HepG2 (cell line): ENCODE measurements at regions not wholly inside any gene's neighbourhood (a gene's known extent, or its start where the extent isn't known, plus 50 kb on each side); places are given as distances from the start of the nearest gene placed in this dataset.

ENCODE experiments used
- ATAC-seq: fragments of 200-7000 bp; cut with Tn5 transposase; 3 replicates; pipeline ENCODE4 v1.9.1; 2020; ENCODE audit warnings: mild to moderate bottlenecking, moderate library complexity
- BruUV-seq: library from RNA; stranded (reverse); fragments of 400-500 nt; replicated peaks from 2 replicates; lab custom pipeline; 2021; lab: Mats Ljungman, UMichigan
- CTCF ChIA-PET: fragments of 300-600 bp; formaldehyde crosslinking; extraction: SDS; loops from one replicate; lab custom pipeline; 2021; ENCODE audit warnings: low total read pairs, inconsistent platforms, low intra/inter-chr PET ratio; lab: Yijun Ruan, JAX
- POLR2A ChIA-PET: fragments of 350-600 bp; sonication (Branson Sonifier 250); formaldehyde crosslinking; loops from one replicate; lab custom pipeline; 2020; ENCODE audit warnings: antibody characterized with exemption, inconsistent platforms; lab: Yijun Ruan, JAX
- DNase-seq: peaks from one replicate; pipeline ENCODE4 v3.0.0-alpha.2; 2015; ENCODE audit warnings: low spot score
- FAIRE-seq: peaks from 3 replicates; lab custom pipeline; 2011; peaks lifted over from hg19 to GRCh38; lab: Jason Lieb, UNC
- H2AFZ ChIP-seq: one replicate; pipeline ENCODE4 v1.6.1; 2011; ENCODE audit warnings: low read length, inconsistent platforms
- H3K27ac ChIP-seq: fragments of 300-600 bp; 3 replicates; pipeline ENCODE4 v1.8.0; 2011; ENCODE audit warnings: mixed run types, mild to moderate bottlenecking, mixed read lengths, low read length, inconsistent platforms; ENCODE audit not compliant: insufficient read depth; ENCODE audit errors: extremely low read length
- H3K27me3 ChIP-seq, 2 experiments: fragments of 200-600 bp in 1 of 2; 2 replicates in 1 of 2; 3 replicates in 1 of 2; pipeline versions ENCODE4 v1.6.0 to v1.8.0; 2011; ENCODE audit warnings: low read length in 2 of 2, mild to moderate bottlenecking in 2 of 2, moderate library complexity in 2 of 2, inconsistent platforms in 1 of 2; ENCODE audit not compliant: insufficient read depth in 2 of 2, control insufficient read depth in 1 of 2
- H3K36me3 ChIP-seq, 2 experiments: fragments of 200-600 bp in 1 of 2; replicated peaks in 1 of 2; 2 replicates in 1 of 2; 3 replicates in 1 of 2; pipeline versions ENCODE4 v1.5.1 to v1.8.0; 2011; ENCODE audit warnings: low read length in 2 of 2, inconsistent platforms in 1 of 2; ENCODE audit not compliant: insufficient read depth in 2 of 2, control insufficient read depth in 1 of 2
- H3K4me1 ChIP-seq: 2 replicates; pipeline ENCODE4 v1.5.1; 2012; ENCODE audit warnings: low read length, inconsistent platforms; ENCODE audit not compliant: insufficient read depth
- H3K4me2 ChIP-seq: 2 replicates; pipeline ENCODE4 v1.6.0; 2011; ENCODE audit warnings: low read depth, low read length, inconsistent platforms
- H3K4me3 ChIP-seq, 3 experiments: fragments of 200-600 bp in 1 of 3; sonication (generic), shearing (Covaris generic) in 1 of 3; replicated peaks in 1 of 3; 2 replicates each; pipeline ENCODE4 v1.5.1; 2011 to 2016; ENCODE audit warnings: low read length in 3 of 3, inconsistent platforms in 2 of 3, low read depth in 2 of 3, mild to moderate bottlenecking in 2 of 3, control low read depth in 1 of 3, mixed read lengths in 1 of 3; ENCODE audit not compliant: insufficient read depth in 1 of 3
- H3K79me2 ChIP-seq: one replicate; pipeline ENCODE4 v1.6.1; 2011; ENCODE audit warnings: low read length, inconsistent platforms; ENCODE audit not compliant: insufficient read depth
- H3K9ac ChIP-seq: 2 replicates; pipeline ENCODE4 v1.6.0; 2011; ENCODE audit warnings: mild to moderate bottlenecking, low read depth, low read length, inconsistent platforms; ENCODE audit not compliant: insufficient read depth
- H3K9me3 ChIP-seq: 2 replicates; pipeline ENCODE4 v1.5.1; 2012; ENCODE audit warnings: mild to moderate bottlenecking, low read length
- H4K20me1 ChIP-seq: 2 replicates; pipeline ENCODE4 v1.6.0; 2011; ENCODE audit warnings: inconsistent platforms, mild to moderate bottlenecking, low read length, moderate library complexity; ENCODE audit not compliant: insufficient read depth
- FOXO4 ChIP-seq: sonication (generic); formaldehyde crosslinking; conservative IDR thresholded peaks from 2 replicates; pipeline ENCODE4 v1.8.1; 2023; ENCODE audit warnings: missing genetic modification reagents
- GPN1 ChIP-seq: sonication (generic); formaldehyde crosslinking; IDR thresholded peaks from 2 replicates; pipeline ENCODE4 v1.5.1; 2020; ENCODE audit warnings: missing genetic modification reagents, borderline replicate concordance
- HDAC1 ChIP-seq: sonication (generic); formaldehyde crosslinking; IDR thresholded peaks from 2 replicates; pipeline ENCODE4 v1.5.1; 2020; ENCODE audit warnings: mild to moderate bottlenecking, missing genetic modification reagents
- HMGA1 ChIP-seq: sonication (generic); formaldehyde crosslinking; conservative IDR thresholded peaks from 2 replicates; pipeline ENCODE4 v1.4.0; 2020; ENCODE audit warnings: missing genetic modification reagents
- HNF4A ChIP-seq: sonication (generic); formaldehyde crosslinking; IDR thresholded peaks from 2 replicates; pipeline ENCODE4 v1.4.0; 2020; ENCODE audit warnings: missing genetic modification reagents
- KLF13 ChIP-seq: sonication (generic); formaldehyde crosslinking; IDR thresholded peaks from 2 replicates; pipeline ENCODE4 v1.4.0; 2020; ENCODE audit warnings: mild to moderate bottlenecking, missing genetic modification reagents
- KLF15 ChIP-seq: sonication (generic); formaldehyde crosslinking; IDR thresholded peaks from 2 replicates; pipeline ENCODE4 v1.8.1; 2023; ENCODE audit warnings: borderline replicate concordance, mild to moderate bottlenecking, inconsistent platforms, missing genetic modification reagents, mixed read lengths
- MTF1 ChIP-seq: sonication (generic); formaldehyde crosslinking; IDR thresholded peaks from 2 replicates; pipeline ENCODE4 v1.5.0; 2020; ENCODE audit warnings: missing genetic modification reagents
- NFIB ChIP-seq: sonication (generic); formaldehyde crosslinking; IDR thresholded peaks from 2 replicates; pipeline ENCODE4 v1.9.0; 2021; ENCODE audit warnings: missing genetic modification reagents, mild to moderate bottlenecking, borderline replicate concordance
- NKX3-1 ChIP-seq: sonication (generic); formaldehyde crosslinking; IDR thresholded peaks from 2 replicates; pipeline ENCODE4 v1.5.0; 2020; ENCODE audit warnings: missing genetic modification reagents
- RCOR2 ChIP-seq: IDR thresholded peaks from 2 replicates; pipeline ENCODE4 v1.6.1; 2016; ENCODE audit warnings: missing biosample characterization, missing genetic modification reagents
- SAFB2 ChIP-seq: sonication (generic); formaldehyde crosslinking; IDR thresholded peaks from 2 replicates; pipeline ENCODE4 v1.5.1; 2020; ENCODE audit warnings: missing genetic modification reagents, low read depth, mild to moderate bottlenecking, borderline replicate concordance
- ZBTB3 ChIP-seq: sonication (generic); formaldehyde crosslinking; IDR thresholded peaks from 2 replicates; pipeline ENCODE4 v1.4.0; 2020; ENCODE audit warnings: low read depth, mild to moderate bottlenecking, moderate library complexity, missing genetic modification reagents, borderline replicate concordance
- ZFP36L2 ChIP-seq: sonication (generic); formaldehyde crosslinking; IDR thresholded peaks from 2 replicates; pipeline ENCODE4 v1.4.0; 2020; ENCODE audit warnings: missing genetic modification reagents
- ZMYM4 ChIP-seq: sonication (generic); formaldehyde crosslinking; IDR thresholded peaks from 2 replicates; pipeline ENCODE4 v1.8.1; 2023; ENCODE audit warnings: mild to moderate bottlenecking, missing genetic modification reagents
- ZNF484 ChIP-seq: sonication (generic); formaldehyde crosslinking; IDR thresholded peaks from 2 replicates; pipeline ENCODE4 v1.5.1; 2020; ENCODE audit warnings: mild to moderate bottlenecking, low read depth, missing genetic modification reagents, borderline replicate concordance
- ZNF512B ChIP-seq: sonication (generic); formaldehyde crosslinking; IDR thresholded peaks from 2 replicates; pipeline ENCODE4 v1.5.1; 2020; ENCODE audit warnings: missing genetic modification reagents, mild to moderate bottlenecking, borderline replicate concordance
- ZNF777 ChIP-seq: sonication (generic); formaldehyde crosslinking; IDR thresholded peaks from 2 replicates; pipeline ENCODE4 v1.4.0; 2020; ENCODE audit warnings: missing genetic modification reagents
- ZNF891 ChIP-seq: sonication (generic); formaldehyde crosslinking; IDR thresholded peaks from 2 replicates; pipeline ENCODE4 v1.5.0; 2020; ENCODE audit warnings: mild to moderate bottlenecking, missing genetic modification reagents
- WGBS: methylation state at CpG from one replicate; pipeline ENCODE4 v1.1.6; 2017; ENCODE audit warnings: low lambda C conversion rate; 5-methylcytosine and 5-hydroxymethylcytosine counted together
- in situ Hi-C: cut with HindIII; loops from 2 replicates; pipeline ENCODE4 v1.10.0; 2017; ENCODE audit warnings: low pct_unique_long_range_greater_than_20kb; ENCODE audit not compliant: extremely low pct_ligation_motif_present
- intact Hi-C: fragments of 100-400 bp; cut with micrococcal nuclease; formaldehyde crosslinking; loops from one replicate; pipeline ENCODE4 v1.10.0; 2022; ENCODE audit not compliant: unreplicated experiment

- no peak for TF ChIP-seq ZNF512B (CRISPR knock-in tag)
- TF ChIP-seq RCOR2: no peak
- TF ChIP-seq HMGA1 (CRISPR knock-in tag): no peak
- TF ChIP-seq ZMYM4 (CRISPR knock-in tag): no peak
- TF ChIP-seq ZBTB3 (CRISPR knock-in tag): no peak
- no peak for TF ChIP-seq ZNF891 (CRISPR knock-in tag)
These were observed 76.8 kb upstream of the PITRM1 start (continued) for GRCh38 chr10:3249307-3249889.

- CTCF ChIA-PET: no interaction called here
- ATAC-seq: no peak
- no peak for TF ChIP-seq MTF1 (CRISPR knock-in tag)
- TF ChIP-seq FOXO4 (CRISPR knock-in tag): no peak
- TF ChIP-seq KLF15 (CRISPR knock-in tag): no peak
- TF ChIP-seq ZNF777: no peak
- no peak for TF ChIP-seq NFIB
- TF ChIP-seq HDAC1 (CRISPR knock-in tag): no peak
- no peak for TF ChIP-seq ZFP36L2 (CRISPR knock-in tag)
- TF ChIP-seq SAFB2 (CRISPR knock-in tag): no peak
- no peak for TF ChIP-seq KLF13 (CRISPR knock-in tag)
- no peak for TF ChIP-seq GPN1
- no peak for TF ChIP-seq NKX3-1
- TF ChIP-seq HNF4A (CRISPR knock-in tag): no peak
- no peak for TF ChIP-seq ZNF484 (CRISPR knock-in tag)
These were observed 76.1 kb upstream of the PITRM1 start for GRCh38 chr10:3248526-3249306.

More at GRCh38 chr10:3248526-3249306, 76.1 kb upstream of the PITRM1 start:
- POLR2A ChIA-PET: no interaction called here
- no peak overlapping the region for H3K9ac ChIP-seq
- H3K9me3 ChIP-seq: no peaks in the 10 kb centered on the region
- no peak overlapping the region for H3K27ac ChIP-seq
- no peaks in the 10 kb centered on the region for H4K20me1 ChIP-seq
- BruUV-seq: no TSS peak
- 2% methylated on average over 6 of the region's 6 CpGs for WGBS
- in situ Hi-C loops: loop anchor here (10.0 to 25.0 kb wide), 2 partner anchors 514 to 1406 kb away; no protein-coding TSS in a partner anchor
- H3K27me3 ChIP-seq: peaks cover 0 to 54% of the 10 kb centered on the region in 2 experiments; a peak in 4 of 5 replicates
- FAIRE-seq: no peak
- H3K4me3 ChIP-seq: no peak overlapping the region
- H3K4me1 ChIP-seq: no peaks in the 10 kb centered on the region
- intact Hi-C loops: no loop called here
- no peak overlapping the region for H2AFZ ChIP-seq
- H3K79me2 ChIP-seq: no peaks in the 10 kb centered on the region
- no peak for DNase-seq
- H3K4me2 ChIP-seq: no peak overlapping the region
- H3K36me3 ChIP-seq: no peaks in the 10 kb centered on the region
